HG02678 (cell line): ENCODE measurements at regions not wholly inside any gene's neighbourhood (a gene's known extent, or its start where the extent isn't known, plus 50 kb on each side); places are given as distances from the start of the nearest gene placed in this dataset.
"Not testable (repeated sequence)": the region's sequence is repeated elsewhere in the genome, so short reads cannot be mapped to it uniquely, and the experiment has no call there.

Experiments
- ATAC-seq: cut with Tn5 transposase; IDR thresholded peaks from one replicate; pipeline ENCODE4 v1.9.1; 2021; ENCODE audit warnings: mild to moderate bottlenecking, moderate library complexity; ENCODE audit not compliant: unreplicated experiment

DNA sequence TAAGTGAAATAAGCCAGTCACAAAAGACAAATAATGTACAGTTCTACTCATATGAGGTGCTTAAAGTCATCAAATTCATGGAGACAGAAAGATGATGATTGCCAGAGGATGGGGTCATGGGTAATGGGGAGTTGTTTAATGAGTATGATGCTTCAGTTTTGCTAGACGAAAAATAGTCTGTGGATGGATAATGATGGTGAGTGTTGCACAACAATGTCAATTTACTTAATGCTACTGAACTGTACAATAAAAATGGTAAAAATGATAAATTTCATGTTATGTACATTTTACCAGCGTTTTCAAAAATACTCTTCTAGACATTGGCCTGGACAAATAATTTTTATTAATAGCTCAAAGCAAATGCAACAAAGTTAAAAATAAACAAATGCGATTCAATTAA lies 118.5 kb upstream of the KYNU start:
- no peak for ATAC-seq

DNA sequence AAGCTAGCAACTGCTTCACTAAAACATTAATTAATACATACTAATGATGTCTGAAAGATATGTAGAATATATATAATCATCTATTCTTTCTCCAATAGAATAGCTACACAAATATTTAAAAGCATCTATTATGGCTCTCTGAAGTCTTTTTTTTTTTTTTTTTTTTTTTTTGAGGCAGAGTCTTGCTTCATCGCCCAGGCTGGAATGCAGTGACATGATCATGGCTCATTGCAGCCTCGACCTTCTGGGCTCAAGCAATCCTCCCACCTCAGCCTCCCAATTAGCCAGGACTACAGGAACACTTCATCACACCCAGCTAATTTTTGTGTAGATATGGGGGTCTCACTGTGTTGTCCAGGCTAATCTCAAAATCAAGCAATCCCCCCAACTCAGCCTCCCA lies 120.4 kb upstream of the KYNU start:
- ATAC-seq: no peak

DNA sequence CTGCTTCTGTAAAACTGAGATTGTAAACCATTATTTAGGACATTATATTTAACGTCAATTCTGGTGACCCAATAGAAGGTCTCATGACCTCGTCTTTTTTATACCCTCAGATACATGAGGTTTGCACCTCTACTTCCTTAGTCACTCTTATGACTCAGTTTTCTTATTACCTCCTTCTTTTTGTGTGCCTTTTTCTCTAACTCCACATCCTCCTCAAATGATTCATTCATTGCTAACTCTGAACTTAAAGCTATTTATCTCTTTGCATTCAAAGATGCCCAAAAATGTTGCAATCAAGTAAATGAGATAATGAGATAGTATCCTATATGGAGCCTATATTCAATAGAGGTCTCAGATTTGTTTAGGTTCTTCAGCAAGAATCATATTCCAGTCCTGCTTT lies 121.0 kb upstream of the KYNU start:
- no peak for ATAC-seq

DNA sequence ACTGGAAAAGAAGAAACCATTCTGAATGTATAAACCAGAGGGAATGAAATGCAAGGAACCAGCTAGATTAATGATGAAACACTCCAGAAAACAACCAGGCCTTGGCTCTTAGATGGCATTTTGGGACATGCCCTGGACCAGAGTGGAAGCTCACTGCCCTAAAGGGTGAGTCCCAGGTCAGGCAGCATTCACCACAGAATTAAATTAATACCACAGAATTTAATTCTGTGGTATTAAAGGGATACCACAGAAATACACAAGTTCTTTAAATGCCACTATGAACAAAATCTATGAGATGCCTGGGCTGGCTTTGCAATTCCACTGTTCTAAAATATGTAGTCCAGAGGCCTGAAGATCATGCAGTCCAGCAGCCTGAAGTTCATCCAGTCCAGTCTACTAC lies 122.3 kb upstream of the KYNU start:
- no peak for ATAC-seq

DNA sequence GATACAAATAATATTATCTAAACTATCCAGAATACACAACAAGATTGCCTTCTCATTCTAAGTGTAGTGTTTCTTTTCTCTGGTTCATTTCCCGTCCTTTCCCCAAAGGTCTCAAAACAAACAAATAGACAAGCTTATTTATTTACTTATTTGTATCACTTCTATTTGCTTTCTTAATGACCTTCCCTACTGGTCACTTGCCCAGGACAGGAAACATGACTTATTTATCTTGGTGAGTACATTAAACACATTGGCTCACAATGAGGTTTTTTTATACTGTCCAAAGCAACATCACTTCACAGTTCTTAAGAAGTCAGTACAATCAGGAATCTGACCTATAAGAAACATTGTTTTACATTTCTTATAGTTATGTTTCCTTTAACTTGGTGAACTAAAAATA lies 123.3 kb upstream of the KYNU start:
- ATAC-seq: no peak

DNA sequence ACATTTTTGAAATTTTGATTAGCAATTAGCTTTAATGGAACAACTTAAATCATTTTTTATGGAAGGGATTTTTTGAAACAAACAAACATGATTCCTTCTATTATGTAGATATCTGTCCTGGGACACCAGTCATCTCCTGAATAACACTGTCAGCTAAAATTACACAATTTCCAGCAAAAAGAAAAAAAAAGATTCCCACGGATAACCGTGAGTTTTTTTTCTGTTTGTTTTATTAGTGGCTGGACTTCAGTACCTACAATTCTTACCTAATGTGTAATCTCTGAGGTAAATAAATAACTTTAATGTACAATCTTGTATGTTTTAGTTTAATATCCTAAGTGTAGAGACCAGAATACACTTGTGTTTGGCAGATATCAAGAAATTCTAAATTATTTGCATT lies 126.6 kb upstream of the KYNU start:
- ATAC-seq: no peak

DNA sequence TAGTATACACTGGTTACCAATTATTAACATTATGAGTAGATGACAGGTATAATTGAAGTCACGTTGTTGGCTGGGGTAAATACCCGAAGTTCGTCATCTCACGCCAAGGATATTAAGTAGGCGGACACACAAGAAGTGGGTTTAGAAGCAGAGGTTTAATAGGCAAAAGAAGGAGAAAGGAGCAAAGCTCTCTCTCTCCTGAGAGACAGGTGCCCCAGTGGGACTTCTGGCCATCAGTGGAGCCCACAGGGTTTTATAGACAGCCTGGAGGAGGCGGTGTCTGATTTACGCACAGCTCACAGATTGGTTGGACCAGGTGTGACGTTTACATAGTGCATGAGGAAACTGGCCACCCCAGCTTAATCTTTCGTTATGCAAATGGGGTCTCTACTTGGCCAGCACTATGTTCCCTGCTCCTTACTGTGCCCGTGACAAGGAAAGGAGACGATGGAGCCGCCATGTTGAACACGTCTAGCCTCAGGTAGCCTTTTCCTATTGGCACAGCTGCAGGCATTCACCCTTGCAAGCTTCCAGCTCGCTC lies 128.8 kb upstream of the KYNU start:
- no peak for ATAC-seq

DNA sequence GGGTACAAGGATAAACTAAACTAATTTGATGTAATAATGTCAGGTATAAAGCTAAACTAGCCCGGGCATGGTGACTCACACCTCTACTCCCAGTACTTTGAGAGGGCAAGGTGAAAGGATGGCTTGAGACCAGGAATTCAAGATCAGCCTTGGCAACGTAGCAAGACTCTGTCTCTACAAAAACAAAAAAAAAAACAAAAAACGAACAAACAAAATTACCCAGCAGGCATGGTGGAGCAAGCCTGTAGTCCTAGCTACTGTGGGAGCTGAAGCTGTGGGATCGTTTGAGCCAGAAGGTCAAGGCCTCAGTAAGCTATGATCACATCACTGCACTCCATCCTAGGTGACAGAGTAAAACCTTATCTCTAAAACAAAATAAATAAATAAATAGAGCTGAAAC lies 131.8 kb upstream of the KYNU start:
- no peak for ATAC-seq

DNA sequence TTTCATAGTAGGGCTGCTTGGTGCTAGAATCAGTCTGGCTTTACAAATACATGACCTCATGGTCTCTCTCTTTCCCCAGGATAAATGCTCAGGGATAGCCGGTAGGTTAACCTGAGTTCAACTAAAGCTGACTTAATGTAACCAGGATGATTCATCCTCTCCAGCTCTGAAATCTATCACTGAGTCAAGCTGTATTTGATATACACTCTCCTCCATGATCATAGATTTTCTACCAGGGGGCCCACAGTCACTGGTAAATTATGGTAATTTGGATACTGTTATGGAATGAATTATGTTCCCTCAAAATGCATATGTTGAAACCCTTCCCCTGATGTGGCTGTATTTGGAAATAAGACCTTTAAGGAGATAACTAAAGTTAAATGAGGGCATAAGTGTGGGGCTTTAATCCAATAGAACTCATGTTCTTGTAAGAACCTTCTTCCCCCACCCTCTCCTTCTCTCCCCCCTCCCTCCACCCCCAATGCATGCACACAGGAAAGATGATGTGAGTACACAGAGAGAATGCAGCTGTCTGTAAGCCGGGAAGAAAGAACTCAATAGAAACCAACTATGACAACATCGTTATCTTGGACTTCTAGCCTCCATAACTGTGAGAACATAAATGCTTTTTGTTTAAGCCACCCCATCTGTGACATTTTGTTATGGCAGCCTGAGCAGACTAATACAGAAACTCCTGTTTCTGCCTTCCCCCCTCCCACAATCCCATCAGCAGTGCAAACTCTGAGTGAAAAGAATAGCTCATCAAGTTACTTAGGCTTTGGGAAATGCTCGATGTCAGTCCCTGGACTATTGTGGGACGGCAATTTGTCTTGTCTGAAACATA lies 134.9 kb upstream of the KYNU start:
- ATAC-seq: no peak

DNA sequence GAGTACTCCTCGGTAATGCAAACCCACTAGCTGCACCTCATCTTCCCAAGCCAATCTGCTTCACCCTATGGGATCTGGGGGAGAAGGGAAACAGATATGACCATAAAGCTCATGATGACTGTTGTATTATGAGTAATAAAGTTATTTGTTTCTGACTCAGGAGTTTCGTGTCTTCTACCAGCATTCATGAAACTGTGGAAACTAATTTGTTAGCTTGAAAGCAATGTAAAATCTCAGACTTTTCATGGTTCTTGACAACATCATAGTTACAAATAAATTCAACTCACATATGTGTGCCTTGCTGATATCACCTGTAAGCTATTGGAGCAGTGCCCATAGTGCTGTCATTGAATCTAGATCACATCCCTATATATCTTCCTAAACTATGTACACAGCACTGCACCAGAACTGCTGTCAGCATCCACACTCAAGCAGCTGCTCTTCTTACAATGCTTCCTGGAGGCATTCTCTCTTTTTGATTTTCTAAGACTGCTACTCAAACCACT lies 135.6 kb upstream of the KYNU start:
- ATAC-seq: no peak

DNA sequence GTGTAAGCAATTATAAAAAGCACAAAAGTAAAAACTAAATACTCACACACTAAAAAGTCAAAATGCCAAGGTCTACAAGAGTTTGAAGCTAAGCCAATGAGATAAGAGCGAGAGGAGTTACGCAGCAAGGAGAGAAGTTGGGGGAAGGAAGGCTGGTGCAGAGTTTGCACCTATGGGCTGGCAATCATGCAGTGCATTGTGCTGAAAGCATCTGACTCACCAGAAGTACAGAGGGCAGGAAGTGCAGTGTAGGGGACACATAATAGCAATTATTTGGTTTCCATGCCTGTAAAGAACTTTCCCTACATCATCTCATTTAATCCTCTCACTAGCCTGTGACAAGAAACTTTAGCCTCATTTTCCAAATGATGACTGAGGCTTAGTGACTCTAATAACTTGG lies 142.7 kb upstream of the KYNU start:
- ATAC-seq: no peak

DNA sequence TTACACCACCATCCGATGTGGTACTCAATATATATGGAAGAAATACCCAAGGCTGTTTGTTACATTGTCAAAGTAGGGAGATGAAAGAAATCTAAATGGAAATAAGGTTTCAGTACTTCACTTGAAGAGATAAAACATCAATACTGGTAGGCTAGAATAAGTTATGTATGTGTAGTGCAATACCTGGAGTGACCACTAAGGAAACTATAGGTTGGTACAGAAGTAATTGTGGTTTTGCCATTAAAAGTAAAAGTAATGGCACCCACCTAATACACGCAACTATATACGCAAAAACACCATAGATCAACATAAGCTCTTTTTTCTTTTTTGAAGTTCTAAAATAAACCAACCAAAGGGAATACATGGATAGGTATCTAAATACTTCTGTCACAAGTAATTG lies 143.2 kb upstream of the KYNU start:
- no peak for ATAC-seq

DNA sequence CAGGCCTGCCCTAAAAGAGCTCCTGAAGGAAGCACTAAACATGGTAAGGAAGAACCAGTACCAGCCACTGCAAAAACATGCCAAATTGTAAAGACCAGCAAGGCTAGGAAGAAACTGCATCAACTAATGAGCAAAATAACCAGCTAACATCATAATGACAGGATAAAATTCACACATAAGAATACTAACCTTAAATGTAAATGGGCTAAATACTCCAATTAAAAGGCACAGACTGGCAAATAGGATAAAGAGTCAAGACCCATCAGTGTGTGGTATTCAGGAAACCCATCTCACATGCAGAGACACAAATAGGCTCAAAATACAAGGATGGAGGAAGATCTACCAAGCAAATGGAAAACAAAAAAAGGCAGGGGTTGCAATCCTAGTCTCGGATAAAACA lies 147.7 kb upstream of the KYNU start:
- ATAC-seq: not testable (repeated sequence)

DNA sequence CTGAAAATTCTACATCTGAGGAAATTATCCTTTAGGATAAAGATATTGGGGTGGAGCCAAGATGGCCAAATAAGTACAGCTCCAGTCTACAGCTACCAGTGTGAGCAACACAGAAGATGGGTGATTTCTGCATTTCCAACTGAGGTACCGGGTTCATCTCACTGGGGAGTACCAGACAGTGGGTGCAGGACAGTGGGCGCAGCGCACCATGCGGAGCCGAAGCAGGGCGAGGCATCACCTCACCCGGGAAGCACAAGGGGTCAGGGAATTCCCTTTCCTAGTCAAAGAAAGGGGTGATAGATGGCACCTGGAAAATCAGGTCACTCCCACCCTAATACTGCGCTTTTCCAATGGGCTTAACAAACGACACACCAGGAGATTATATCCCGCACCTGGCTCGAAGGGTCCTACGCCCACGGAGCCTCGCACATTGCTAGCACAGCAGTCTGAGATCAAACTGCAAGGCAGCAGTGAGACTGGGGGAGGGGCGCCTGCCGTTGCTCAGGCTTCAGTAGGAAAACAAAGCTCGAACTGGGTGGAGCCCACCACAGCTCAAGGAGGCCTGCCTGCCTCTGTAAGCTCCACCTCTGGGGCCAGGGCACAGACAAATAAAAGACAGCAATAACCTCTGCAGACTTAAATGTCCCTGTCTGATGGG lies 149.5 kb upstream of the KYNU start:
- not testable (repeated sequence) for ATAC-seq

DNA sequence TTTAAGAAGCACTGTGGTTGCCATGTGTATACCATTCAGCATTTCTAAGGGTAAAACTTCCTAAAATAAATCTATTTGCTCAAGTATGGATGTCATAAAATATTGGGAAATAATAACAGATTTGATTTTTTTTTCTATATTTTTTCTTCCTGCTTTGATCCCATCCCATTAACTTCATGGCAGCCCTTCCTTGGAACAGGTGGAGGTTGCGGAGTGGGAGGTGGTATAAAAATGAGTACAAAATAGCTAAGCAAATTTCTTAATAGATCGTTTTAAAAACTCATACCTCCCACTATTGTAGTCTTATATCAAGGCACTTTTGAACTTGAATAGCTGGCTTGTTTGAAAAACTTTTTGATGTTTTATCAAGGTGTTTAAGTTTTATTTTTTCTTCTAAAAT lies 152.1 kb upstream of the KYNU start:
- ATAC-seq: no peak

DNA sequence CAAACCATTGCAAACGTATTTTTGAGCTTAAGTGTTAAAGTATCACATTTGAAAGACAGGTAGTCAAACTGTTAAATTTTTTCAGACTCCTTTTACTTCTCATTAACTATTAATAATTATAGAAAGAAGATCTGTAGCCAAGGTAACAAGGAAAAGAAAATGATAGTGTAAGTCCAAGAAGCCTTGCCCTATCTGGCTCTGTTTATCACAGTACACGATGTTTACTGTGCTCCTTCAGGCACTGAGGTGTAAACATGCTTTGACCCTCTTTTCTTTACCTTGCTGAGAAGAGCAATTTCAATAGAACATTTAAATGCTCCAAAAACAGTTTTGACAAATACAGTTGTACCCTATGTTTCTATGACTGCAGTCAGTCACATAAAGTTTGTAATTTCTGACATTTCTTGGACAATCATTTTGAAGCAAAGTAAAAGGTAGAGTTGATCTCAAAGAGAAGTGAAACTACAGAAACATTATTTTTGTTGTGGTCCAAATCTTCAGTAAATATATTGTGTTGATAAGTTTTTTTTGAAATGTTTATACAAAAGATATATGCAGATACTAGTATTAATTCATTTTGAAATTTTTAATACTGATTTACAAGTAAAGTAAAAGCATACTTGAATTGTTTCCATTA lies 152.6 kb upstream of the KYNU start:
- no peak for ATAC-seq

DNA sequence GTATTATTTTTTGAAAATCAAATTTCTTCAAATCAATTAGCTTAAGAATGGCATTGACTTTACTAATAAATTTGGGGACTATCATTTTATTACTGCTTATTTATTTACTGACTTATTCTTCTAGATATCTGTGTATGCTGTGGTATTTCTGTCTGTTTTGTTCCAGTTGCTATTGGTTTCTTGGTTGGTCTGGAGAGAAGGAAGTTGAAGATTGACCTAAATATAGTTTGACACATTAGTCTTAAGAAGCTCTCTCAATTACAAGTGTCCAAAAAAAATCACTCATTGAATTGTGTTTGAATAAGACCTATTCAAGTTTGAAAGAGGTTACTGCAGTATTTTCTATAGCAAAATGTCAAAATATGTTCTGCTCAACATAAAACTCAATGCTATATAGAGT lies 153.3 kb upstream of the KYNU start:
- ATAC-seq: no peak

DNA sequence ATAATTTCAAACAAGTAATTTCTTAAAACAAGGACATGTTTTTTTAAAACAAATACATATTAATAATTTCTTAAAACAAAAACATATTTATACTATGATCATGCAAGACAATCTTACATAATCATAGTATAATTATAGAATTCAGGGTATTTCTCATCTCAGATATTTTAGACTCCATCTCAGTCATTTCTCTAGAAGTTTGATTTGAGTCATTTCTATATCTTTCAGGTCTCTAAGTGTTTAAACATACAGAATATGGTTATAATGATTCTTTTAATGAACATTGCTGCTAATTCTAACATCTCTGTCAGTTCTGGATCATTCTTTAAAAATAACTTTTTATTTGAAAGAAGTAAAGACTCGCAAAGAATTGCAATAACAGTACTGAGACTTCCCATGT lies 154.2 kb upstream of the KYNU start:
- ATAC-seq: no peak

DNA sequence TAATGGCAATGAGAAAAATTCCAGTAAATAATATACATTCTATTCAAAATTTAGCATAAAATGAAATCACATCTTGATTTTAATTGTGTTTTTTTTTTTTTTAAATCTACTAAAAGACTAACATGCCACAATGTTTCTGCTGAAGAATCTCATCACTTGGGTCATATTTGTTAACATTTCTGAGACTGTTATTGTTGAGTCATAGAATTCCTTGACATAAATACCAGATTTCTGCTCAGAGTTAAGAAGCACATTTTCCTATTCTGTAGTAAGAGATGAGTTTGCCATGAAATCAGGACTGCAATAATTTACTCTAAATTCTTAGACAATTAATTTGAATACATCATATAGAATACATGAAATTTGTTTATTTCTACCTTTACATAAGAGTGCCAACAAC lies 154.9 kb upstream of the KYNU start:
- ATAC-seq: no peak

DNA sequence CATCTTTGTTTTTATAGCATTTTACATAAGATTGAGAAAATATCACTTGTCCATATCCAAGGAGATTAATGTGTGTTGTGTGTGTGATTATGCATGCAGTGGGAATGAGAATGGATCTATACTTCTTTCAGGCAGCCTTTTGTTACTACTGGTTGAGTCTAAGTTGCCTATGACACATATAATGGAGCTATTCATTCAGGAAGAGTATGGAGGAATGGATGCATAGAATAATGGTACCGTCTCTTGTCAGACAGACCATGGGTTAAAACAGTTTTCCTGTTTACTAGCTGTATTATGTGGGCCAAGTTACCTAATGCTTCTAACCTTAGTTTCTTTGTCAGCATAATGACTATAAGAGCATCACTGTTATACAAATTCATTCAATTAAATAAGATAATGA lies 155.4 kb upstream of the KYNU start:
- no peak for ATAC-seq

DNA sequence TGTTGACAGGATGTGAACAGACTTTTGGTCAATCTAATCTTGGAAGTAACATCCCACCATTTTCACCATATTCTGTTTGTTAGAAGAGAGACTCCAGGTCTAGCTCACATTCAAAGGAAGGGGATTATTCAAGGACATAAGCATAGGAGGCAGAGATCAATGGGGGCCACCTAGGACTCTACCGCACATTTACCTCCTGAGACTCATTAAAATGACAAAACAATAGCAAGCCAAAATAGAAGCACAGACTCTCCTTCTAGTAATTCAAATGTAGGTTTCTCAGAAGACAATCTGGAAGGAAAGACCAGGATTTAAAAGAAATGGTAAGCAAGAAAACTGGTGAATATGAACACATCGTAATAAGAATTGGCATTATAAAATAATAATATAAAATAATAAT lies 156.4 kb upstream of the KYNU start:
- no peak for ATAC-seq
